NCI-H1930 (cell line): ENCODE measurements at regions not wholly inside any gene's neighbourhood (a gene's known extent, or its start where the extent isn't known, plus 50 kb on each side); places are given as distances from the start of the nearest gene placed in this dataset.

Source experiments
- DNase-seq, 2 experiments: peaks; one replicate each; lab custom pipeline; 2025; lab: John Stamatoyannopoulos, UW

DNA sequence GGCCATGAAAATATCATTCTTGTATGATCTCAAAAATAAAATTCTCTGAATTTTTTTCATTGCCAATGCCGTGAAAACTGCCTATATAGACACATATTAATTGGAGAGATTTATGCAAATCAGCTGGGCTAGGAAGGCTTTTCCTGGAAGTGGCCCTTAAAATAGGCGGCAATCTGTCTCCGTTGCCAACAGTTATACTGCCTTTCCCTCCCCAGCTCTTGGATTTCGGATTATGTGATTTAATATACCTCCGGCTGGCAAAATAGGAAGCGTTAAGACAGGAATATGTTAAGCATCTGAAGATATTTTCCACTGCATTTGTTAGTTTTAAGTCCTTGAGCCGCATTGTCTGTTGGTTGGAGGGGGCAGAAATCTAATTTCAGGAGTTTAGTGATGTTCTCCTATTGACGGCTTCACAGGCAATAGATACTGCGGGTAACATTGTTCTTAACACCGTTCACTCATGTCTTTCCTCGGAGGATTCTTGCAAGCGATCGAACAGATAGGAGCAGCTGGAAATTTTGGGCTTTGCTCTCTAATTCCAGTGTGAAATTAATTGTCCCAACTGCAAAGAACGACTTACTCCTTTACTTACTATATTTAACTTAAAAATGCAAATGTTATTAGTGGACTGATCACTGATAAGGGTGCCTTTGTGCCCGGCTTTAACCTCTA lies 113.3 kb downstream of the LINC00237 start:
- no peak for DNase-seq

DNA sequence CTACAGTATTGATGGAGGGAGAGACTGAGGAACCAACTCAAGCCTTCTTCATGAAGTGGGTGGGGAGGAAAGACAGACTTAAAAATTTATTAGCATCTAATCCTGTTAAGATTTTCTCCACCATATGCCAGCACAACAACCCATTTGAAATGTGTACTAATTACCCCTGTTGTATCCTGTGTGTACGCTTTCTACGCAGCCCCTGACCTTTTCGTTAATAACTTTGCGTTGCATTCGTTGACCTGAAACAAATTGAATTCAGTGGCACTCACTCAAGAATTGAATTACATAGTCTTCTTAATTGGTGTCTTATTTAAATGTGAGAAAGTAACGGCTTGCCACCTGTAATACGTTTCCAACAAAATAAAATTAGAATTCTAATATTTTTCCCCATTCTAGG lies 113.9 kb downstream of the LINC00237 start:
- DNase-seq: no peak

DNA sequence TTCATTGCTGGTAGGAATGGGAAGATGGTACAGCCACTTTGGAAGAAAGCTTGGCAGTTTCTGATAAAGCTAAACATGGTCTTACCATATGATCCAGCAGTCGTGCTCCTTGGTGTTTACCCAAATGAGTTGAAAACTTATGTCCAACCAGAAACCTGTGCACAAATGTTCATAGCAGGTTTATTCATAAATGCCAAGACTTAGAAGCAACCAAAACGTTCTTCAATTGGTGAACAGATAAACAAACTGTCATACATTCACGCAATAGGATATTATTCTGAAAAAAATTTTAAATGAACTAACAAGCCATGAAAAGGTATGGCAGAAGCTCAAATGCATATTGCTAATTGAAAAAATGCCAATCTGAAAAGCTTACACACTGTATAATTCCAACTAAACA lies 117.1 kb downstream of the LINC00237 start:
- no peak for DNase-seq

DNA sequence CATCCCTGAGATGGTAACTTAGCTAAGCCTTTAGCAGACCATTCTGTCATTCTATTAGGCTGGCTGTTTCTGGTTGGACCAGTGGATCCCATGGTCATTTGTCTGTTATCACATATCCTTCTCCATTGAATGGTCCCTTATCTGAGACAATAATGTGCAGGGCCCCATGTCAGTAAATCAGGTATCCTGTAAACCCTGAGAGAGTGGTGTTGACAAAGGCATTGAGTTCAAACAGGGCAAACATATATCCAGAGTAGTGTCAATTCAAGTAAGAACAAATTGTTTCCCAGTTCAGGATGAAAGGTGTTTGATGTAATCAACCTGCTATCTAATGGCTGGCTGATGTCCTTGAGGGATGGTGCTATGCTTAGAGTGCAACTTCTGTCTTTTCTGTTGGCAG lies 126.2 kb downstream of the LINC00237 start:
- DNase-seq: no peak

DNA sequence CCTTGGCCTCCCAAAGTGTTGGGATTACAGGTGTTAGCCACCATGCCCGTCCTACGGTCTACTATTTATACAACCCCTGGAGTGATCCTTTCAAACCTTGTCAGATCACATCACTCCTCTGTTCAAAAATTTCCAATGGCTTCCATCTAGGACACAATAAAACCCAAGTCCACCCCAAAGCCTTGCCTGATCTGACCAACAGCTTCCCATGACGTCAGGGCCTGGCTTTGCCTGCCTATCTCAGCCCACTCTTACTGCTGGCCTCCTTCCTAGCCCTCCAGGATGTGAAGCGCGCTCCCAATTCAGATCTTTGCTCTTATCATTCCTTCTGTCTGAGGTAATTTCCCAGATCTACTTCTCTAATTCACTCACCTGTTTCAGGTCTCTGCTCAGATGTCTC lies 128.4 kb downstream of the LINC00237 start:
- no peak for DNase-seq

DNA sequence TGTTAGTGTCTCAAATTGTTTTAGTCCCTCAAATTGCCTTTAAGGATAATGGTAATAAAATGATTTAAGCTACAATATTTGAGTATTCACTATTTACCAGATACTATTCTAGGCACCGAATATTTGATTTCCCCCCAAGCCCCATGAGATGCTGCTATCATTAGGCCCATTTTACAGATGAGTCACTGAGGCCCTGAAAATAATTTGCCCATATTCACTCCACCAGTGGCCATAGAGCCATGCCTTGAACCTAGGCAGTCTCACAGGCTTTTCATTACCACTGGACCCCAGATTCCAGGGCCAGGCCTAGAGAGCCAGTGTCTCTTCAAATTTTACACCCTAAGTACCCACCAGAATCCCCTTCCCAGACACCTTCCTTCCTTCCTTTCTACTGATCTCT lies 133.7 kb downstream of the LINC00237 start:
- no peak for DNase-seq

DNA sequence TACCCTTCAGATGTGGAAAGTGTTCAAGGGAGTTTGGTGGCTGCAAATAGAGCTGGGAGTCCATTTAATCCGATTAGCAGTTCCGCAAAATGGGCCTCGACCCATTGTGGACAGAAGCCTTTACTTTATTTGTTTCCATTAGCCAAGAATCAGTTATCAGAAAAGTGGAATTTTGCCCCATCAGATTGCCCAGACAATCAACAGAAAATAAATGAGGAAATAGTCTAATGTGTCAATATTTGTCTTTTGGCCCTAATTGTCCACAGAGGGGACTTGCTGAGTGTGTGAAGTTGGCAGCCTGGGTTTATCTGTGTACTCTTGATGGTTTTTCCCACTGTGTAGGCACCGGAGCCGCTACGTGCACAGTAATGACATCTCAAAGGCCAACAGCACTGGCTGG lies 134.3 kb downstream of the LINC00237 start:
- no peak for DNase-seq

DNA sequence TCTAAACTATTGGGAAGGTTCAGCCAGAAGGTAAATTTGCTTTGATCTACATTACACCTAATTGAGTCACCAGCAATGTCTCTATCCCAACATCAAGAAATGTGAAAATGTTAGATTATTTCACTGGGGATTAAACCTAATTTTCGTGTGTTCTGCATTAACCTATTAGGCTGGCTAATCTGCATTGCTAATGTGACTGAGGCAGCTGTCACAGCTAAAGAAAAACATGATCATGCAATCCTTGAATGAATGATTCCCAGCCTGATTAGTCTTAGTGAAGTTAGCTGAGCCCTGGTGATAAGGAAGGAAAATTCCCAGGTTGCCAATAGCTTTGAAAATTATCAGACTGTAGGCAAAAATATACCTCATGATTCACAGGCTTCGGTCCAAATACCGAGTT lies 135.3 kb downstream of the LINC00237 start:
- DNase-seq: no peak

DNA sequence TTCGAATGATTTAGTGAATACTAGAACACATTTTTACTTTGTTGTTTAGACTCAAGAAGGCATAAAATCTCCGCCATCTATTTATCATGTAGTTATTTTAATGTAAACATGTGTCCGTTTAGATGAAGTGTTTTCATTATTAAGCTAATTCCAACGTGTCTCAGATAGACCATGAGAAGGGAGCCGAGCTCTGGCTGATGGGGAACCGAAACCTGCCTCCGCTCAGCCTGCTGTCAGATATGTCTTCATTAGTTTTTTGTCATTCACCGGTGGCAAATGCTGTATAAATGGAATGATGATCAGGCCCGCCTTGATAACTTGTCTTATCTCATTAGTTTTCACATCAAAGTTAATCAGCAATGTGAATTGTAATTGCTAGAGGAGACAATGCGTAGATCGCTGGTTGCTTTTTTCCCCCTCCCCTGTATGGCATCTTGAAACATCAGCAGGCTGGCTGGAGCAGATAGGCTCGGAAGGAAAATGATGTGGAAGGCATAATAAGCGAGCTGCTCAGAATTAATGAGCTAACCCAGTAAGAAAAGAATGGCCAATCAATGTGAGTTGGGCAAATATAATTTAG lies 136.4 kb downstream of the LINC00237 start:
- peak; percentile 52 to 80 for DNase-seq

DNA sequence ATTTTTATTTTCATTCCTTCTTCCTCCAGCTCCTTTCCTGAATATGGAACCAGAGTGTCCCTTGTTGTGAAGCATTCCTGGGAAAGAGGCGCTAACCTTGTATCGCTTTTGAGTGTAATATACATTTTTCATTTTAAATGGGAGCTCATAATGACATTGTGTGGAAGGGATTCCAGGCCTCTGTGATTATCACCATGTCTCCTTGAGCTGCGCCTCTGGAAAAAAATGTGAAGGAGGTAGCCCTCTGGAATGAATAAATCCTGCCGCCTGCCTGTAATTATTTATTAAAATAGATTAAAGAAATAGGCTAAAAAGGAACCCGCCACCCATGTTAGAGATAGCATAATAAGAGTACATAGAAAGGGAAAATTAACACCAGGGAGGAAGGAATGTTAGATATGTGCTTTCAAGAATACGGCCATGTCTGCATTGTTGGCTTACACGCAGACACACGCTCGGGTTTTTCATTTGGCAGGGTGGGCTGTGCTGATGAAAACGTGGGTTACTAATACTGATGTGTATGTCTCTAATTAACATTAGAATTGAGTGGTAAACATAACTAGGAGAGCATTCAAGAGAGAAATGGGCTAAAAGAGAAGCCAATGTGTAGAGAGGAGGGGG lies 138.5 kb downstream of the LINC00237 start:
- no peak for DNase-seq

DNA sequence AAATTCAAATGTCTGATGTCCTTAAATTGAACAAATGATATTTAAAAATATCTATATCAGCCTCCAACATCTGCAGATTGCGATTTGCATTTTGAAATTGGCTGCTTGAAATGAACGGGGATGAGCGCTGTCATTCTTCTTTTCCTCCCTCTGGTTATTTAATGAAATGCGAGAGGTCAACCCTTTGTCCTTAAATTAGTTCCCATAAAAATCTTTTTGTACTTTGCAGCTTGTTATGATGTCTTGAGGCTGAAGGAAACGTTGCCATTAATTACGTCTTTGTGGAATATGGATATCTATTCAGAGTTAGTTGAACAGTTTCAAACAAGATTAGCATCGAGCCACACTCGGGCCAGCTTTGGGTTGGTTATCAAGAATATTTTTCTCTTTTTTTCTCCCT lies 140.0 kb downstream of the LINC00237 start:
- no peak for DNase-seq

DNA sequence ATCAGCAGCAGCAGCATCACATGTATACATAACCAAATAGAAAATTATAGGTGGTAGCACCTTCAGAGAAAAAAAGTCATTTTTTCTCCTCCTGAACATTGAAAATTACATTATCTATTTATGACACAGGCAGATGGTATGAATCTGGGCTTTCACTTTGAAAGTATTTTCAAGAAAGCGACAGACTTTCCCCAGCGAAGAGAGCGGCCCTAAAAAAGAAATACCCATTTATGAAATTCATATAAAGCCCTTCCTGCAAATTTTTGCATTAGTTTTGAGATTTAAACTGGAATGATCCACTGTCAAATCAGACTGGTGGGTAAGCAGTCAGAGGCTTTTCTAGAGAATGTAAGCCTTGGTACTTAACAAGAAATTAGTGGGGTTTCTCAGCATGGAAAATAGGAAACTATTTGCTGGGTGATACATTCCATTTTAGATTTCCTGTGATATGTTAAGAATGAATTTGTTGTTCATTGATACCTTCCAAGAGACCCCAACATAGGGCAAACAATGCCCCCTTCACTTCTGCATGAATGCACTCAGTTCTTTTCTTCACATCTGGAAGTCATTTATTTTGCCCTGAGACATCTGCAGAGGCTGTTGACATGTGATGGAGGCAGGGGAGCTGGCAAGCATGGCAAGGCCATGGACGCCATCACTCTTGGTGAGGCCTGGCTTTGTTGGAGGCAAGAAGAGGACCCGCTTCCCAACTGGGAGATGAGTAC lies 147.0 kb downstream of the LINC00237 start:
- no peak for DNase-seq

DNA sequence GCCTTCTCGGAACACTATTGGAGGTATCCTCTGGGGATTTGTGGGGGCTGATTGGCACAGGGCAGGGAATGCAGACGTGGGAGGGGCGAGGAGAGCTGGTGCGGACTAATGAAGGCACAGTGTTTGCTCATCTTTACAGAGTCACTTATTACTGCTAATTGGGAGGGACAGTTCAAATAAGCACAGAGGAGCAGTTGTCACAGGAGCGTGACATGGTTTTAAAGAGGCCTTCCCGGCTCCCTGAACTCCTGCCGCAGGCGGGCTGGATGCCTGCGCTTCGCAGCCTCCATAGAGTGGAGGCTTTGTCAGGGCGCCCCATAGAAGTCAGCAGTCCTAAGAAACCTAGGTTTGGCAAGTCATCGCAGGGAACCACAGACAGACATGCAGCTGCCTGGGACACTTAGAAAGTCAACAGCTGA lies 149.6 kb downstream of the LINC00237 start:
- peak; percentile 66 to 74 for DNase-seq

DNA sequence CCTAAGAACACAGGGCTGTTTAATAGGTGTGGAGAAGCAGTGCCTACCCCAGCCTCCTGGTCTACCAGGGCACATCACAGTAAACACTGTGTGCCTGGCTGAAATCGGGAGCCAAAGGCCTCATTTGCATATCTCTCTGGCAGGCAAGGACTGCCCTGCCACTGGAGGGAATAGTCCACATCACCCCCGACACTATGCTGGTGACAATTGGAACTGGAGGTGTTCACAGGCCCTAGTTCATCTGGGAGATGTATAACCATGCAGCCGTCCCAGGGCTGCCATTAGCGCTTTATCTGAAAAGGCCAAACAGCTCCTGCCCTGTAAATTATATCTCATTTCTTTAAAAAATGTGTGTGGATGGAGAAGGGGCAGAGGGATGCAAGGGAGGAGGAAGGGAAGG lies 150.3 kb downstream of the LINC00237 start:
- no peak for DNase-seq

DNA sequence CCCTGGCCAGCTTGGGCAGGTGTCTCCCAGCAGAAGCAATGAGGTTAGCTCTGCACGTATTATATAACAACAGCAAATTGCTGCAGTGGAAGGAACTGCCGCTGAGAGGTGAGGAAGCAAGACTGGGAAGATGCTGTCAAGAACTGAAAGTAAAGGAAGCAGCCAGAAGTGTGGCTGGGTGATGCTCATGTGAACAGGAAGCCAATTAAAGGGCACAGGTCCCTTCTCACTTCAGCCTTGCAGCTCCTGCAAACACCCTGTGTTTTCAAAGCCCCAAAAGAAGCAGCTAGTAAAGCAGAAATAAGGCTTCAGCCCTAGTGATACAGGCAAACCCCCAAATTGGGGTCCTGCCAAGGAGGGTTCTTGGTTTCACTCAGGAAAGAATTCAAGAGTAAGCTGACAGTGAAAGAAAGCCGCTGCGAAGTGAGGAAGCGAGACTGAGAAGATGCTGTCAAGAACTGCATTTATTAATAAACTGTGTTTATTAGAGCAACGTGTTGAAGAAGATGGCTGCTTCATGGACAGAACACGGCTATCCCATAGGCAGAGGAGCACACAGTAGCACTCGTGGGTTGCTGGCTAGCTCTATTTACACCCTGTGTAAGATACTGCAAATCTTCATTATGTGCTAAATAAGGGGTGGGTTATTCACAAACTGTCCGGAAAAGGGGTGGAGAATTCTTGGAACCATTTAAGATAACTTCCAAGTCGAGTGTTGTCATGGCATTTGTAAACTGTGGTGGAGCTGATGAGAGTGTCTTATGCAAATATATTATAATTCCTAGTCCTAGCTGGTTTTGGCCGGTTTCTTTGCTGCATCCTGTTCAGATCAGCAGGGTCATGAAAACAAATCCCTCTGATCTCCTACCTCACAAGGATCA lies 152.2 kb downstream of the LINC00237 start:
- no peak for DNase-seq

DNA sequence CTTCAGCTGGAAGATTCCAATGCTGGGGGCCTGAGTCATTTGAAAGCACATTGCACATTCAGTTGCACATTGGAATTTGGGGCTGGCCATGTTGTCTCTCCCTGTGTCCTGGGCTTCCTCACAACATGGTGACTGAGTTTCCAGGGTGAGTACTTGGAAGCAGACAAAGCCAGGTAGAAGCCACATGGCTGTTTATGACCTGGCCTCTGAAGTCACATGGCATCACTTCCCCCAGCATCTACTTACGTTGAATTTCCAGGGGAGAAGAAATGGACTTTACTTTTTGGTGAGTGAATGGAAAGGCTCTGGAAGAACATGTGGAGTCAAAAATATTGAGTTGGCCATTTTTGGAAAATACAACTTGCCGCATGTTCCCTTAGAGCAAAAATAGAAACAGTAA lies 155.5 kb downstream of the LINC00237 start:
- DNase-seq: no peak

DNA sequence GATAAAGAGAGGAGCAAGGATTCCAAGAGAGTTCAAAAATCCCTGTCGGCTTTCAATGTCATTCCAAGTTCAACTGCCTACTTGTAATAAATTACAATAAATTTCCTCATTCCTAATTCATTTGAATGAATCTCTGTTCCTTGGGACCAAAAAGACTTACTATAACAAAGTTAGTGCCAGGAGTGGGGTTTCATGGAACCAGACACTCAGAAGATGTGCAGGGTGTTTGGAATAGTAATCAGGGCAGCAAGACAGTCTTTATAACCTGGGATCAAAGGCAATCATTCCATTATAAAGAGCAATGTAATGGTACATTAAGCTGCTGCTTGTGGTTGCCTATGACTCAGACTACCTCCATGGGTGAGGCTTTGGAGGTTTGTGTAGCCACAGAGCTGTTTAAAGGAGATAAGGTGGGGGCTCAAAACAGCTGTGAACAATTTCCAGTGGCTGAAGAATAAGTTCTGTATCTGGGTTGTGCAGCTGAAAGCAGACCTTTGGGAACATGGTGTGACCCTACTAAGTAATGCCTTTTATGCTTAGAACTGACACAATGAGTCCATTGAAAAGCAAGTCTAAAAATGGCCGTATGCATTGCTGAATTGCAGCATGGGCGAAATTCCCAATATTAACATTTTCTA lies 159.9 kb downstream of the LINC00237 start:
- no peak for DNase-seq

DNA sequence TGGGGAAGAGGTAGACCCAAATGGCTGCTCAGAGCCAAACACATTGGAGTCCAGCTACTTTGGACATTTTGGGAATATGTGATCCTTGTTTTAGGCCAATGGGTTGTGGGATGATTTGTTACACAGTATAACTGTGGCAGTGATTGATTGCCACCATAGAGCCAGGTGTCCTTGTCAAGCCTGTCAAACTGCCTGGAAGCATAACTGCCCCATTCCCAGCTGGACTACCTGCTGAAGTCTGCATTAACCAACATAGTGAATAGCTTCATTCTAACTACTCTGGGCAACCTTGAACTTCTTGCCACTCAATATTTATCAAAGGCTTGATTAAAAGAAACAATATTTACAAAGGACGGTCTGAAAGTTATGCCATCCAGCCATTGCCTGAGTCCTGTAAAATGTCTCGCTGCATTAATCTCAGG lies 164.7 kb downstream of the LINC00237 start:
- DNase-seq: no peak

DNA sequence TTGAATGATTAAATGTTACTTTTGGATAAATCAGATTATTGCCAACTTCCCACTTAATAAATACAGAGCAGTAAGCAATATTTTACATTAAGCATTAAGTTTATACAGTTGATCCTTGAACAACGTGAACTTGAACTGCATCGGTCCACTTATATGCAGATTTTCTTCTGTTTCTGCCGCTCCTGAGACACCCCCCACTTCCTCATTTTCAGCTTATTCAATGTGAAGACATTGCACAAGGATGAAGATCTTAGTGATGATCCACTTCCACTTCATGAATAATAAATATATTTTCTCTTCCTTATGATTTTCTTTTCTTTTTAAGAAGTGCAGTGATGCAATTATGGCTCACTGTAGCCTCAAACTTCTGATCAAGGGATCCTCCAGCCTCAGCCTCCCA lies 167.2 kb downstream of the LINC00237 start:
- no peak for DNase-seq

DNA sequence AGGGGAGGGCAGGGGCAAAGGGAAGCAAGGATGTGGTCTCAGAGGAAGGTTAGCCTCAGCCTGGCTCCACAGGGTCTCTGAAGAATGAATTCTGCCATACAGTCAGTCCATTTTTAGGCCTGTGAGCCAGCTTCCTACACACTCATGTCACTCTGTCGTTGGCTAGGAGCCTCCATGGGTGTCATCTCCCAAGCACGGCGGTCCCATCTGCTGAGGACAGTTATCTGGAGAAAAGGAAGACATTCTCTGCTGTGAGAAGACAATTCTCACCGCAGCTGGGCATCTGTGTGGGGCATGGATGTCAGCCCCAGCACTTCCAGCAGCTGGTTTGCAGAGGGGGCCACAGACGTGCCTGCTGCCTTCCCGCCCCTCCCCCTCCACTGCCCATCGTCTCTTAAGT lies 167.6 kb downstream of the LINC00237 start:
- DNase-seq: no peak

DNA sequence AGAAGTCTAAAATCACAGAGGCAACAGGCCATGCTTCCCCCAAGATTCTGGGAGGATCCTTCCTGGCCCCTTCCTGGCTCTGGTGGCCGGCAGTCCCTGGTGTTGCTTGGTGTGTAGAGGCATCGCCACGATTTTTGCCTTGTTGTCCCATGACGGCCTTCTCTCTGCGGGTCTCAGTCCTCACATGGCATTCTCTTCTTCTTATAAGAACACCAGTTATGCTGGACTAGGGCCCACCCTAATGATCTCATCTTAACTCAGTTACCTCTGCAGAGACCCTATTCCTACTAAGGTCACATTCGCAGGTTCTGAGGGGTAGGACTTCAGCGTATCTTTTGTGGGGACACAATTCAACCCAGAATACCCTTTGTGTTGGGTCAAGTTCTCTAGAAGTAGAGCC lies 168.0 kb downstream of the LINC00237 start:
- DNase-seq: no peak
